ENCODE measurements at regions not wholly inside any gene's neighbourhood (a gene's known extent, or its start where the extent isn't known, plus 50 kb on each side); places are given as distances from the start of the nearest gene placed in this dataset.

GRCh38 chr13:83825676-83826075 is 56.6 kb downstream of the SLITRK1 start:
- H3K4me3 ChIP-seq (replicated peaks; ENCODE audit: insufficient read depth, low read length) = no peak overlapping the region
- TF ChIP-seq CTCF (IDR thresholded peaks at IDR 0.05; ENCODE audit: insufficient read depth, low read length) = no peak
- no peak for TF ChIP-seq SPI1 (IDR thresholded peaks at IDR 0.05; ENCODE audit: borderline replicate concordance, low read depth)
- no peak for TF ChIP-seq POLR2AphosphoS5 (IDR thresholded peaks at IDR 0.05; ENCODE audit: low read depth)
- TF ChIP-seq GABPA (IDR thresholded peaks at IDR 0.05; ENCODE audit: low read depth) = no peak
- TF ChIP-seq REST (IDR thresholded peaks at IDR 0.05; ENCODE audit: insufficient replicate concordance, low read depth) = no peak
- no peak overlapping the region for H3K27ac ChIP-seq (replicated peaks)
- no peaks in the 10 kb centered on the region for H3K27me3 ChIP-seq (ENCODE audit: insufficient read depth, poor library complexity, severe bottlenecking)
- no peak for DNase-seq (ENCODE audit: low read depth in 1 of 2, low spot score in 1 of 2)

- no peak for DNase-seq (ENCODE audit: low read depth in 1 of 2, low spot score in 1 of 2)
- Histone ChIP-seq H3K4me3 (replicated peaks; ENCODE audit: insufficient read depth, low read length) (no peak overlapping the region), H3K27ac (replicated peaks) (no peak overlapping the region), H3K27me3 (ENCODE audit: insufficient read depth, poor library complexity, severe bottlenecking) (no peaks in the 10 kb centered on the region)
- TF ChIP-seq SPI1 (IDR thresholded peaks at IDR 0.05; ENCODE audit: borderline replicate concordance, low read depth) (no peak), POLR2AphosphoS5 (IDR thresholded peaks at IDR 0.05; ENCODE audit: low read depth) (no peak), CTCF (IDR thresholded peaks at IDR 0.05; ENCODE audit: insufficient read depth, low read length) (no peak), GABPA (IDR thresholded peaks at IDR 0.05; ENCODE audit: low read depth) (no peak), REST (IDR thresholded peaks at IDR 0.05; ENCODE audit: insufficient replicate concordance, low read depth) (no peak)
Measured at GRCh38 chr13:83824560-83824959, 57.7 kb downstream of the SLITRK1 start.

- H3K27ac ChIP-seq (replicated peaks) = no peak overlapping the region
- H3K4me3 ChIP-seq (replicated peaks; ENCODE audit: insufficient read depth, low read length) = no peak overlapping the region
- no peak for DNase-seq (ENCODE audit: low read depth in 1 of 2, low spot score in 1 of 2)
- TF ChIP-seq GABPA (IDR thresholded peaks at IDR 0.05; ENCODE audit: low read depth) (no peak), CTCF (IDR thresholded peaks at IDR 0.05; ENCODE audit: insufficient read depth, low read length) (no peak), POLR2AphosphoS5 (IDR thresholded peaks at IDR 0.05; ENCODE audit: low read depth) (no peak), REST (IDR thresholded peaks at IDR 0.05; ENCODE audit: insufficient replicate concordance, low read depth) (no peak), SPI1 (IDR thresholded peaks at IDR 0.05; ENCODE audit: borderline replicate concordance, low read depth) (no peak)
- no peaks in the 10 kb centered on the region for H3K27me3 ChIP-seq (ENCODE audit: insufficient read depth, poor library complexity, severe bottlenecking)
Measured at GRCh38 chr13:83824120-83824519, 58.2 kb downstream of the SLITRK1 start.

All from HL-60 (cell line).